ENCODE measurements at regions not wholly inside any gene's neighbourhood (a gene's known extent, or its start where the extent isn't known, plus 50 kb on each side); places are given as distances from the start of the nearest gene placed in this dataset.

DNA sequence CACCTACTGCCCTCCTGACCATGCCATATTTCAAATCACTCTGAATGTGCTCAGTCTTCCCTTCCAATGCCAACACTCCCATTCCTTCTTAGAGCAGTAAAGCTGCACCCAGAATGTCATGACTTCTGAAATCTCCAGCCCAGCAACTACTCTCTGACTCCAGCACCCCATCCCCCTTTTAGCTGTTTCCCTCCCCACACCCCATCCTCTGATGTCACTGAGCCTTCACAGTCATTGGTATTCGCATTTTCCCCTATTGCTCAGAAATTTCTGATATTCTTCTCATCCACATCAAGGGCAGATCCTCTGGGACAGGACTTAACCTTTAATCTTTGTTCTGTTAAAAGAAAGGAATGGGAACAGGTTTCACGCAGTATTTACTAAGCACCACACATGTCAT is 67.1 kb upstream of the SLC4A11 start:
- H3K4me1 Mint-ChIP-seq (ENCODE audit: unreplicated experiment), result peaks cover 10% of the 10 kb centered on the region
- no peak for DNase-seq (ENCODE audit: extremely low spot score, unreplicated experiment)
- TF ChIP-seq, protein P1, sequence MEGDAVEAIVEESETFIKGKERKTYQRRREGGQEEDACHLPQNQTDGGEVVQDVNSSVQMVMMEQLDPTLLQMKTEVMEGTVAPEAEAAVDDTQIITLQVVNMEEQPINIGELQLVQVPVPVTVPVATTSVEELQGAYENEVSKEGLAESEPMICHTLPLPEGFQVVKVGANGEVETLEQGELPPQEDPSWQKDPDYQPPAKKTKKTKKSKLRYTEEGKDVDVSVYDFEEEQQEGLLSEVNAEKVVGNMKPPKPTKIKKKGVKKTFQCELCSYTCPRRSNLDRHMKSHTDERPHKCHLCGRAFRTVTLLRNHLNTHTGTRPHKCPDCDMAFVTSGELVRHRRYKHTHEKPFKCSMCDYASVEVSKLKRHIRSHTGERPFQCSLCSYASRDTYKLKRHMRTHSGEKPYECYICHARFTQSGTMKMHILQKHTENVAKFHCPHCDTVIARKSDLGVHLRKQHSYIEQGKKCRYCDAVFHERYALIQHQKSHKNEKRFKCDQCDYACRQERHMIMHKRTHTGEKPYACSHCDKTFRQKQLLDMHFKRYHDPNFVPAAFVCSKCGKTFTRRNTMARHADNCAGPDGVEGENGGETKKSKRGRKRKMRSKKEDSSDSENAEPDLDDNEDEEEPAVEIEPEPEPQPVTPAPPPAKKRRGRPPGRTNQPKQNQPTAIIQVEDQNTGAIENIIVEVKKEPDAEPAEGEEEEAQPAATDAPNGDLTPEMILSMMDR (IDR thresholded peaks at IDR 0.05), result no peak
- no peak overlapping the region for H3K27ac Mint-ChIP-seq (ENCODE audit: unreplicated experiment)
- H3K36me3 Mint-ChIP-seq (ENCODE audit: unreplicated experiment), result peaks cover 63% of the 10 kb centered on the region
- H3K9me3 Mint-ChIP-seq (ENCODE audit: unreplicated experiment), result no peaks in the 10 kb centered on the region
- no peaks in the 10 kb centered on the region for H3K27me3 Mint-ChIP-seq (ENCODE audit: unreplicated experiment)
- no peak overlapping the region for H3K4me3 Mint-ChIP-seq (ENCODE audit: unreplicated experiment)

DNA sequence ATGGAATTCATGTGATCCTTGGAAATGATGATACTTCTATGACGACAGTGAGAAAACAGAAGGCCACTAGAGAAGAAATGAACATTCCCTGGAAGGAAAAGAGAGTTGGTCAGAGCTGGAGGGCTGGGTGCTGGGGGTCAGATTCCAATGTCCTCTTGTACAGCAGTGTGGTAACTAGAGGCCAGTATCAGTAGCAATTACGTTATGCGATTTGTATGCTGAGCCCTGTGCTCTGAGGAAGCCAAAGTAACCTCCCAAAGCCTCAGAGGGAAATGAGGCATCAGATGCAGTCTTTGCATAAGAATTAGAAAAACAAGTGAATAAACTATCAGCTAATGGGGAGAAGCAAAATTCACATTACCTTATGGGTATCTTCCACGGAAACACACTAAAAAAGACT is 65.5 kb upstream of the SLC4A11 start:
- H3K9me3 Mint-ChIP-seq (ENCODE audit: unreplicated experiment), result no peaks in the 10 kb centered on the region
- no peak overlapping the region for H3K4me3 Mint-ChIP-seq (ENCODE audit: unreplicated experiment)
- H3K27me3 Mint-ChIP-seq (ENCODE audit: unreplicated experiment), result no peaks in the 10 kb centered on the region
- peaks cover 61% of the 10 kb centered on the region for H3K36me3 Mint-ChIP-seq (ENCODE audit: unreplicated experiment)
- no peak for DNase-seq (ENCODE audit: extremely low spot score, unreplicated experiment)
- TF ChIP-seq, protein P1 (IDR thresholded peaks at IDR 0.05), result no peak
- H3K27ac Mint-ChIP-seq (ENCODE audit: unreplicated experiment), result no peak overlapping the region
- H3K4me1 Mint-ChIP-seq (ENCODE audit: unreplicated experiment), result peaks cover 10% of the 10 kb centered on the region

DNA sequence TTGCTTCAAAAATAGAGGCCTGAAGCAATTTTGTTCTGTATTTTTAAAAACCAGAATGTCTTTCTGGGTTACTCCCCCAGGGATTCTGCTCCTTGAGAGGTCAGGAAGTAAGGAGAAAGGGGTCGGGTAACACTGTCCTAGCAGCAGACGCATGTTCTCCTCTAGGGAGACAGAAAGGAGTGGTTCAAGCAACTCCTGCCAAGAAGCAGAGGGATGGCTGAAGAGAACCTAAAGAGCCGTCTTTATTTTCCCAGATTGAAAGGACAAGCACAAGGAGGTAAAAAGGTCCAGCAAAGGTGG is 58.0 kb upstream of the SLC4A11 start:
- Mint-ChIP-seq H3K27me3 (ENCODE audit: unreplicated experiment) (no peaks in the 10 kb centered on the region), H3K27ac (ENCODE audit: unreplicated experiment) (peak overlapping the region; percentile 72), H3K4me1 (ENCODE audit: unreplicated experiment) (peaks cover 11% of the 10 kb centered on the region), H3K9me3 (ENCODE audit: unreplicated experiment) (no peaks in the 10 kb centered on the region), H3K36me3 (ENCODE audit: unreplicated experiment) (peaks cover 38% of the 10 kb centered on the region), H3K4me3 (ENCODE audit: unreplicated experiment) (no peak overlapping the region)
- no peak for DNase-seq (ENCODE audit: extremely low spot score, unreplicated experiment)
- TF ChIP-seq, protein P1 (IDR thresholded peaks at IDR 0.05), result no peak

DNA sequence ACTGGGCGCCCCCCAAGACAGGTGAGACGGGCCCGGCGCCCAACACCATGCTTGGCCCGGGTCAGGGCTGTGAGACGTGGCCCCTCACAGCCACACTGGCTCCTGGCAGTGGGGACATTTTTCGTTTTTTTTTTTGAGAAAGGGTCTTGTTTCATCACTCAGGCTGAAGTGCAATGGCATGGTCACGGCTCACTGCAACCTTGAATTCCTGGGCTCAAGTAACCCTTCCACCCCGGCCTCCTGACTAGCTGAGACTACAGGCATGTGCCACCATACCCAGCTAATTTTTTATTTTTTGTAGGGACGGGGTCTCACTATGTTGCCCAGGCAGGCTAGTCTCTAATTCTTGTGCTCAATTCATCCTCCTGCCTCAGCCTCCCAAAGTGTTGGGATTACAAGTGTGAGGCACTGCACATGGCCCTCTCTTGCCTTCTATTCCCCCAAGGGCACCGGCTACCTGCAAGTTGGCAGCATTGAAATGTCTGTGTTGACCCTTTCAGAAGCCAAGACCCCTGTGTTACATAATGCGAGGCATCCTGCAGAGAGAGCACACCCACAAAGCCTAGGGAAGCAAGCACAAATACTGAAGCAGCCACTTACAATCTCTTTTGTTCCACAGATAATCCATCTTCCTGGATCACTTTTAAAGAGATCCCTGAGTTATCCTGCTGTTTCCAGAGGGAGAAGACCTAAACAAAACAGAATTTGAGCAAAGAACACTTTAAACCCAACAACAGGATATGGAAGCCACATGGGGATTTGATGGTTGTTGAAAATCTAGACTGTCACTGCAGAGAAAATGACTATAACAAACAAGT is 57.5 kb upstream of the SLC4A11 start:
- no peak for DNase-seq (ENCODE audit: extremely low spot score, unreplicated experiment)
- no peaks in the 10 kb centered on the region for H3K9me3 Mint-ChIP-seq (ENCODE audit: unreplicated experiment)
- TF ChIP-seq, protein P1 (IDR thresholded peaks at IDR 0.05), result no peak
- H3K27me3 Mint-ChIP-seq (ENCODE audit: unreplicated experiment), result no peaks in the 10 kb centered on the region
- H3K4me3 Mint-ChIP-seq (ENCODE audit: unreplicated experiment), result no peak overlapping the region
- H3K36me3 Mint-ChIP-seq (ENCODE audit: unreplicated experiment), result peaks cover 43% of the 10 kb centered on the region
- peak overlapping the region; percentile 72 for H3K27ac Mint-ChIP-seq (ENCODE audit: unreplicated experiment)
- H3K4me1 Mint-ChIP-seq (ENCODE audit: unreplicated experiment), result peaks cover 11% of the 10 kb centered on the region
